GM12891 (cell line): ENCODE measurements at regions not wholly inside any gene's neighbourhood (a gene's known extent, or its start where the extent isn't known, plus 50 kb on each side); places are given as distances from the start of the nearest gene placed in this dataset.

Source experiments
- DNase-seq: peaks from one replicate; pipeline ENCODE4 v3.0.0; 2011; ENCODE audit warnings: low spot score; ENCODE audit not compliant: insufficient read length
- FAIRE-seq: peaks from 2 replicates; lab custom pipeline; 2011; peaks lifted over from hg19 to GRCh38; lab: Jason Lieb, UNC
- PAX5 ChIP-seq: IDR thresholded peaks from 2 replicates; pipeline ENCODE4 v1.6.1; 2011; ENCODE audit warnings: low read length, moderate library complexity, mild to moderate bottlenecking; ENCODE audit not compliant: insufficient read depth, severe bottlenecking
- POLR2A ChIP-seq: IDR thresholded peaks from 2 replicates; pipeline ENCODE4 v1.6.1; 2011; ENCODE audit warnings: low read depth, low read length, control low read depth
- POLR2AphosphoS5 ChIP-seq: IDR thresholded peaks from 2 replicates; pipeline ENCODE4 v1.6.1; 2011; ENCODE audit warnings: low read depth, low read length, control low read depth
- POU2F2 ChIP-seq: IDR thresholded peaks from 2 replicates; pipeline ENCODE4 v1.6.1; 2011; ENCODE audit warnings: low read depth, mild to moderate bottlenecking, control low read depth, low read length, moderate library complexity
- SPI1 ChIP-seq: IDR thresholded peaks from 2 replicates; pipeline ENCODE4 v1.6.1; 2011; ENCODE audit warnings: low read depth, low read length, control low read depth
- TAF1 ChIP-seq: IDR thresholded peaks from 2 replicates; pipeline ENCODE4 v1.6.1; 2011; ENCODE audit warnings: low read depth, low read length, control low read depth

- TF ChIP-seq POLR2A (no peak), POLR2AphosphoS5 (no peak), SPI1 (no peak), POU2F2 (no peak), TAF1 (no peak), PAX5 (no peak)
- DNase-seq (no peak), FAIRE-seq (no peak)
These were observed 171.6 kb upstream of the SETBP1 start for GRCh38 chr18:44509048-44509447.

DNA sequence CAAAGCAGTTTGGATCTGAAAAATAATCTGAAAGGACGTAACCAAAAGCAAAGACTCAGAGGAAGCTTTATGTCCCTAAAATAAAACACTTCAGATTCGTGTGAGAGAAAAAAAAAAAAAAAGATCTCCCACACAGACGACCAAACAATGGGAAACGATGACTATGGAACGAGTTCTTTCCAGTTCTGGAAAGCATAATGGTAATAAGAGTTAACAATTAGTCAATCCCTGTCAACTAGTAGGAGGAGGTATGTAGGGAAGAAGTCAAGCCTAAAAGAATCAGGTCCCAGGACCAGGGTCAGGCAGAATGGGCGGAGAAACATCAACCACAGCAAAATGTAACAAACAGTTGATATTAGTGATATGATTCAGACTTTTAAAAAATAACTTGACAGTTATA lies 170.3 kb upstream of the SETBP1 start:
- FAIRE-seq: no peak
- TF ChIP-seq PAX5: no peak
- no peak for TF ChIP-seq SPI1
- no peak for TF ChIP-seq POU2F2
- TF ChIP-seq POLR2AphosphoS5: no peak
- no peak for TF ChIP-seq TAF1
- TF ChIP-seq POLR2A: no peak
- no peak for DNase-seq

GRCh38 chr18:44513233-44513632 lies 167.5 kb upstream of the SETBP1 start:
- no peak for DNase-seq
- FAIRE-seq: no peak
- TF ChIP-seq TAF1 (no peak), PAX5 (no peak), POLR2AphosphoS5 (no peak), SPI1 (no peak), POLR2A (no peak), POU2F2 (no peak)

- no peak for DNase-seq
- no peak for TF ChIP-seq POLR2A
- TF ChIP-seq TAF1: no peak
- no peak for TF ChIP-seq SPI1
- no peak for TF ChIP-seq POU2F2
- TF ChIP-seq POLR2AphosphoS5: no peak
- no peak for TF ChIP-seq PAX5
- no peak for FAIRE-seq
These were observed 166.6 kb upstream of the SETBP1 start for GRCh38 chr18:44514106-44514505.

DNA sequence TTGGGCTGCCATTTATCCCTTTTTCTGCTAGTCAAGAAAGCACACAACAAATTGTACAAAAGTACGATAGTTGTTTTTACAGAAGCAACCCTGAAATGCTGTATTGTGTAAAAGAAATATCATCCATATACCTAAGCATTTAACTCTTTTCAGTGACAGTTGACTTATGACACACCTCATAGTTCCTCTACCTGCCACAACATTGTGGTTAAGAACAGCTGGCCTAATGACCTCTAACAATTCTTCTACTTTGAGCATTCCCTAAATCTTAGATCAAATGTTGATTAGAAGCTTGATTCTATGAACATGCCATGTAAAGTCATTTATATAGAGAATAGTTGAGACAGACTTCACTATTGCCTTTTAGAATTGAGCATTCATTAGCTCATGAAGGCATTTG lies 165.9 kb upstream of the SETBP1 start:
- FAIRE-seq (no peak), DNase-seq (no peak)
- TF ChIP-seq POU2F2 (no peak), PAX5 (no peak), POLR2AphosphoS5 (no peak), POLR2A (no peak), SPI1 (no peak), TAF1 (no peak)

DNA sequence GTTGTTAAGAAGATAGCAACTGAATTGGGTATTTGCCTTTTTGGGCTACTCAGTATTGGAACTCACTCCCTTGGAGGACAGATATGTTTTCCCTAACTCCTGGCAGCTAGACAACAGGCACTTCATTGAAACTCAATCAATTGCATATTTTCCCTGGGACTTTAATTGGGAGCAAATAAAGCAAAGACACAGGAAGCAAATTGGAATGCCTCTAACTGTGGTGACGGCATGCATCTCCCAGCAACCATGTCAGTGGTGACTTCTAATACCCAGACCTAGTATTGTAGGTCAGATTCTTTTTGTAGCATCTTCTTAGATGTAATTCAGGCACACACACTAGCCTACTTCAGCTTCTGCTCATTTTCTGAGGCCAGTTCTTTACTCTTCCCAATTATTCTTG lies 164.2 kb upstream of the SETBP1 start:
- no peak for FAIRE-seq
- DNase-seq: no peak
- no peak for TF ChIP-seq POLR2A
- no peak for TF ChIP-seq POU2F2
- TF ChIP-seq PAX5: no peak
- no peak for TF ChIP-seq TAF1
- no peak for TF ChIP-seq SPI1
- TF ChIP-seq POLR2AphosphoS5: no peak

GRCh38 chr18:44517136-44517535 lies 163.6 kb upstream of the SETBP1 start:
- TF ChIP-seq SPI1: no peak
- TF ChIP-seq PAX5: no peak
- TF ChIP-seq POU2F2: no peak
- no peak for TF ChIP-seq POLR2A
- TF ChIP-seq TAF1: no peak
- TF ChIP-seq POLR2AphosphoS5: no peak

DNA sequence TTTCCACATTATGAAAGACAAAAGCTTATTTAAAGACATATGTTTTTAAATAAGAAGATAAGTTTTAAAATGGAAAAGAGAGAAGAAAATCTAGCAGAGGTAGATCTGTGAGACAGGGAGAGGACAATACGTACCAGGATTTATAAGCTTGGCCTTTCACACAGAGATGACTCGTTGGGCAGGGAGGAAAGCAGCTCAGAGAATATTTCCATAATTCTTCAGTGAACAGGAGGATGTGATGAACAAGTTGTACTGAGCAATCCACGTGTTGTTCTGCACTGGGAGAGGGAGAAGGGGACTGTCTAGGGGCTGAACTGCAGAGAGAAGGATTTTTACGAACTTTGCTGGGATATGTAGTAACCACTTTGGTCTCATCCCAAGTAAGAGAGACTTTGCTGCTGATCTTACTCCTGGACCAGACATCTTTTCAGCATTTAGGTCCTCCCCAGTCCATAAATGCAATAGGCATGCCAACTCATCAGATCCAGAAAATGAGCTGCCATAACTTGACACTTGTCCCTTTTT lies 162.5 kb upstream of the SETBP1 start:
- DNase-seq: no peak
- TF ChIP-seq POLR2AphosphoS5: no peak
- no peak for TF ChIP-seq TAF1
- TF ChIP-seq PAX5: no peak
- TF ChIP-seq SPI1: no peak
- no peak for TF ChIP-seq POU2F2
- no peak for TF ChIP-seq POLR2A
- no peak for FAIRE-seq

More at GRCh38 chr18:44517136-44517535, 163.6 kb upstream of the SETBP1 start:
- DNase-seq (no peak), FAIRE-seq (no peak)

DNA sequence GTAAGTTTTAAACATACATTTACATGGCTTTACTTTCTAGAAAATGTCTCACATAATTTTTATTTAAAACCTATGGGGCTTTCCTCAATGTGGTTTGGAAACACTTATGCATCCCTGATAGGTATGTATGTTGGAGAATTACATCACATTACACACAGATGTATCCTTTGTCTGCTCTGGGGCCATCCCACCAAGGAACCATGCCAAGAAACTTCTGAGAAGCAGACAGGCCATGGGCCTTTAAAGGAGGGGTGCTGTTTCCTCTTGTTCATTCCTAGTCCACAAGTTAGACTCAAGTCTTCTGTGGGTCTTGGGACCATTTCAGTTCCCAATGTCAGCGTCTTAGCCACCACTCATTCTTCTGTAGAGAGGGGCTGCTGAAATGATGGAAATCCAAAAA lies 162.0 kb upstream of the SETBP1 start:
- DNase-seq (no peak), FAIRE-seq (no peak)
- TF ChIP-seq PAX5: no peak
- TF ChIP-seq TAF1: no peak
- no peak for TF ChIP-seq POU2F2
- no peak for TF ChIP-seq POLR2AphosphoS5
- no peak for TF ChIP-seq SPI1
- TF ChIP-seq POLR2A: no peak

GRCh38 chr18:44520981-44521667 lies 159.6 kb upstream of the SETBP1 start:
- TF ChIP-seq TAF1 (no peak), POLR2A (no peak), POU2F2 (no peak), SPI1 (no peak), POLR2AphosphoS5 (no peak), PAX5 (no peak)
- FAIRE-seq: no peak
- DNase-seq: no peak
